IMR-90 (cell line): ENCODE measurements at regions not wholly inside any gene's neighbourhood (a gene's known extent, or its start where the extent isn't known, plus 50 kb on each side); places are given as distances from the start of the nearest gene placed in this dataset.

Experiments used
- ATAC-seq: fragments of 200-7000 bp; cut with Tn5 transposase; 2 replicates; pipeline ENCODE4 v1.9.1; 2020; ENCODE audit warnings: low read depth, mild to moderate bottlenecking, moderate library complexity
- BruUV-seq: library from RNA; stranded (reverse); fragments of 400-500 nt; replicated peaks from 2 replicates; lab custom pipeline; 2021; lab: Mats Ljungman, UMichigan
- CTCF ChIA-PET: fragments of 300-600 bp; formaldehyde crosslinking; extraction: SDS; loops from one replicate; lab custom pipeline; 2021; ENCODE audit warnings: antibody characterized with exemption; lab: Yijun Ruan, JAX
- POLR2A ChIA-PET: fragments of 300-600 bp; sonication (Branson Sonifier 250); formaldehyde crosslinking; loops from one replicate; lab custom pipeline; 2022; ENCODE audit warnings: antibody characterized with exemption; ENCODE audit not compliant: unreplicated experiment; lab: Charles Lee
- DNase-seq: peaks from one replicate; pipeline ENCODE4 v3.0.0; 2013
- H2AFZ ChIP-seq: replicated peaks from 2 replicates; pipeline ENCODE3; 2013; ENCODE audit warnings: low read length, mild to moderate bottlenecking; ENCODE audit not compliant: poor library complexity
- H2AK5ac ChIP-seq: 2 replicates; pipeline ENCODE4 v1.6.1; 2013; ENCODE audit warnings: low read depth, low read length, inconsistent platforms
- H2AK9ac ChIP-seq: replicated peaks from 2 replicates; pipeline ENCODE3; 2013; ENCODE audit warnings: mild to moderate bottlenecking, low read depth, low read length, moderate library complexity; ENCODE audit not compliant: poor library complexity
- H2BK120ac ChIP-seq: 2 replicates; pipeline ENCODE4 v1.6.1; 2013; ENCODE audit warnings: low read depth, low read length, inconsistent platforms
- H2BK15ac ChIP-seq: 3 replicates; pipeline ENCODE4 v1.6.1; 2013; ENCODE audit warnings: low read depth, low read length, inconsistent platforms
- H2BK20ac ChIP-seq: 2 replicates; pipeline ENCODE4 v1.6.1; 2013; ENCODE audit warnings: low read depth, mild to moderate bottlenecking, inconsistent platforms, low read length, moderate library complexity
- H2BK5ac ChIP-seq: 2 replicates; pipeline ENCODE4 v1.6.1; 2013; ENCODE audit warnings: mild to moderate bottlenecking, low read depth, low read length, inconsistent platforms; ENCODE audit not compliant: poor library complexity, severe bottlenecking
- H3K14ac ChIP-seq: replicated peaks from 2 replicates; pipeline ENCODE4 v1.6.1; 2013; ENCODE audit warnings: low read depth, low read length, inconsistent platforms
- H3K18ac ChIP-seq: 2 replicates; pipeline ENCODE4 v1.6.1; 2013; ENCODE audit warnings: low read depth, low read length, control low read depth
- H3K23ac ChIP-seq: 2 replicates; pipeline ENCODE4 v1.6.1; 2013; ENCODE audit warnings: low read depth, low read length, inconsistent platforms
- H3K27ac ChIP-seq: 2 replicates; pipeline ENCODE4 v1.5.1; 2013; ENCODE audit warnings: mild to moderate bottlenecking, control low read depth, low read length; ENCODE audit not compliant: insufficient read depth
- H3K27me3 ChIP-seq: 2 replicates; pipeline ENCODE4 v1.6.1; 2013; ENCODE audit warnings: low read length; ENCODE audit not compliant: control insufficient read depth, insufficient read depth
- H3K36me3 ChIP-seq: 2 replicates; pipeline ENCODE4 v1.6.1; 2013; ENCODE audit warnings: low read length, mixed read lengths; ENCODE audit not compliant: control insufficient read depth, insufficient read depth
- H3K4ac ChIP-seq: 2 replicates; pipeline ENCODE4 v1.6.1; 2013; ENCODE audit warnings: low read depth, low read length, inconsistent platforms
- H3K4me1 ChIP-seq: 2 replicates; pipeline ENCODE4 v1.6.1; 2013; ENCODE audit warnings: low read length, mixed read lengths; ENCODE audit not compliant: control insufficient read depth, insufficient read depth
- H3K4me2 ChIP-seq: 2 replicates; pipeline ENCODE4 v1.6.1; 2013; ENCODE audit warnings: low read depth, mild to moderate bottlenecking, control low read depth, low read length, moderate library complexity
- H3K4me3 ChIP-seq: 2 replicates; pipeline ENCODE4 v1.5.1; 2013; ENCODE audit warnings: low read depth, mild to moderate bottlenecking, control low read depth, low read length, moderate library complexity; ENCODE audit not compliant: insufficient read depth
- H3K56ac ChIP-seq: 2 replicates; pipeline ENCODE4 v1.6.1; 2013; ENCODE audit warnings: low read length, inconsistent platforms; ENCODE audit not compliant: insufficient read depth; ENCODE audit errors: extremely low read depth
- H3K79me1 ChIP-seq, 2 experiments: 2 replicates each; pipeline ENCODE4 v1.6.1; 2013; ENCODE audit warnings: low read length in 2 of 2, inconsistent platforms in 1 of 2, low read depth in 1 of 2
- H3K9ac ChIP-seq: 2 replicates; pipeline ENCODE4 v1.6.1; 2013; ENCODE audit warnings: low read depth, low read length, control low read depth
- H3K9me1 ChIP-seq: 2 replicates; pipeline ENCODE4 v1.6.1; 2013; ENCODE audit warnings: low read length, inconsistent platforms; ENCODE audit not compliant: insufficient read depth
- H3K9me3 ChIP-seq: 2 replicates; pipeline ENCODE4 v1.6.1; 2013; ENCODE audit warnings: low read length; ENCODE audit not compliant: control insufficient read depth, insufficient read depth
- H4K20me1 ChIP-seq: 2 replicates; pipeline ENCODE4 v1.6.1; 2013; ENCODE audit warnings: low read length, inconsistent platforms; ENCODE audit not compliant: insufficient read depth
- H4K5ac ChIP-seq: 2 replicates; pipeline ENCODE4 v1.6.1; 2013; ENCODE audit warnings: mild to moderate bottlenecking, low read depth, low read length, control low read depth
- H4K8ac ChIP-seq, 2 experiments: 2 replicates each; pipeline ENCODE4 v1.6.1; 2013; ENCODE audit warnings: low read depth in 2 of 2, low read length in 2 of 2, control low read depth in 1 of 2, inconsistent platforms in 1 of 2
- H4K91ac ChIP-seq: 2 replicates; pipeline ENCODE4 v1.6.1; 2013; ENCODE audit warnings: low read depth, low read length, inconsistent platforms; ENCODE audit not compliant: insufficient read depth
- CEBPB ChIP-seq: IDR thresholded peaks from 2 replicates; pipeline ENCODE4 v1.6.1; 2012; ENCODE audit warnings: low read depth, low read length, improper control_type of control experiment
- NFE2L2 ChIP-seq: fragments of 150-350 bp; IDR thresholded peaks from 2 replicates; pipeline ENCODE4 v1.6.1; 2016; ENCODE audit warnings: low read depth, mild to moderate bottlenecking, low read length
- RAD21 ChIP-seq: IDR thresholded peaks from 2 replicates; pipeline ENCODE4 v1.6.1; 2012; ENCODE audit warnings: low read length, improper control_type of control experiment
- WGBS, 2 experiments: methylation state at CpG; one replicate each; pipeline versions ENCODE4 v1.1.5 to v1.1.7; 2013; ENCODE audit warnings: missing lambda C conversion rate in 2 of 2; ENCODE audit not compliant: insufficient read length in 1 of 2; ENCODE audit errors: extremely low coverage in 2 of 2; 5-methylcytosine and 5-hydroxymethylcytosine counted together
- dilution Hi-C: fragments of 300-500 bp; cut with HindIII; formaldehyde crosslinking; loops from one replicate; pipeline ENCODE4 v1.14.3; 2018; ENCODE audit warnings: low sequenced_read_pairs; ENCODE audit not compliant: unreplicated experiment
- in situ Hi-C: fragments of 300-500 bp; cut with MboI; formaldehyde crosslinking; loops from 3 replicates; pipeline ENCODE4 v1.14.3; 2019; ENCODE audit warnings: low sequenced_read_pairs, inconsistent platforms, mixed read lengths
- intact Hi-C: fragments of 100-400 bp; cut with micrococcal nuclease; formaldehyde crosslinking; loops from 2 replicates; pipeline ENCODE4 v1.10.0; 2022
- TF ChIP-seq, protein P1 (sequence below): conservative IDR thresholded peaks from 2 replicates; pipeline ENCODE4 v1.5.1; 2012; ENCODE audit warnings: mild to moderate bottlenecking, low read depth, low read length, improper control_type of control experiment

- no peak for DNase-seq
- Histone ChIP-seq H3K4me2 (no peak overlapping the region), H2BK20ac (no peak overlapping the region), H3K9me1 (no peaks in the 10 kb centered on the region), H3K14ac (no peak overlapping the region), H4K8ac (no peak overlapping the region), H3K4me1 (no peaks in the 10 kb centered on the region), H4K5ac (no peak overlapping the region), H3K23ac (no peak overlapping the region), H2BK120ac (no peak overlapping the region), H3K9me3 (peaks cover 3% of the 10 kb centered on the region; the same call in 1 of the 2 replicates), H2BK15ac (no peak overlapping the region), H3K27me3 (no peaks in the 10 kb centered on the region), H3K9ac (no peak overlapping the region), H3K27ac (no peak overlapping the region), H3K36me3 (no peaks in the 10 kb centered on the region), H2AK9ac (no peak overlapping the region), H3K79me1 (no peaks in the 10 kb centered on the region), H2AK5ac (no peak overlapping the region), H2AFZ (no peak overlapping the region), H3K4me3 (no peak overlapping the region), H3K56ac (no peak overlapping the region), H4K91ac (no peak overlapping the region), H2BK5ac (no peak overlapping the region), H3K18ac (no peak overlapping the region), H3K4ac (no peak overlapping the region), H4K20me1 (no peaks in the 10 kb centered on the region)
- TF ChIP-seq, protein P1, sequence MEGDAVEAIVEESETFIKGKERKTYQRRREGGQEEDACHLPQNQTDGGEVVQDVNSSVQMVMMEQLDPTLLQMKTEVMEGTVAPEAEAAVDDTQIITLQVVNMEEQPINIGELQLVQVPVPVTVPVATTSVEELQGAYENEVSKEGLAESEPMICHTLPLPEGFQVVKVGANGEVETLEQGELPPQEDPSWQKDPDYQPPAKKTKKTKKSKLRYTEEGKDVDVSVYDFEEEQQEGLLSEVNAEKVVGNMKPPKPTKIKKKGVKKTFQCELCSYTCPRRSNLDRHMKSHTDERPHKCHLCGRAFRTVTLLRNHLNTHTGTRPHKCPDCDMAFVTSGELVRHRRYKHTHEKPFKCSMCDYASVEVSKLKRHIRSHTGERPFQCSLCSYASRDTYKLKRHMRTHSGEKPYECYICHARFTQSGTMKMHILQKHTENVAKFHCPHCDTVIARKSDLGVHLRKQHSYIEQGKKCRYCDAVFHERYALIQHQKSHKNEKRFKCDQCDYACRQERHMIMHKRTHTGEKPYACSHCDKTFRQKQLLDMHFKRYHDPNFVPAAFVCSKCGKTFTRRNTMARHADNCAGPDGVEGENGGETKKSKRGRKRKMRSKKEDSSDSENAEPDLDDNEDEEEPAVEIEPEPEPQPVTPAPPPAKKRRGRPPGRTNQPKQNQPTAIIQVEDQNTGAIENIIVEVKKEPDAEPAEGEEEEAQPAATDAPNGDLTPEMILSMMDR: no peak
- TF ChIP-seq CEBPB: peak; percentile 53; the same call in 1 of the 2 replicates
- TF ChIP-seq NFE2L2: no peak
- no peak for TF ChIP-seq RAD21
- intact Hi-C loops (no loop called here), in situ Hi-C loops (no loop called here), dilution Hi-C loops (no loop called here)
- POLR2A ChIA-PET: no interaction called here
- CTCF ChIA-PET: no interaction called here
- BruUV-seq: no TSS peak
- ATAC-seq: no peak
- no CpG with 5 or more reads among the region's 2 CpGs for WGBS, 2 experiments
Observed at GRCh38 chr4:29829067-29829466, 891.1 kb upstream of the PCDH7 start.
